SK-N-SH treated with all-trans-retinoic acid at 6 μM for 48 hours (cell line): ENCODE measurements at regions not wholly inside any gene's neighbourhood (a gene's known extent, or its start where the extent isn't known, plus 50 kb on each side); places are given as distances from the start of the nearest gene placed in this dataset.
A peak's percentile ranks its signal among the peaks of the same experiment; 100 is the strongest.

Experiments
- CREB5 ChIP-seq: fragments of 250-450 bp; sonication (Bioruptor Pico); IDR thresholded peaks from 2 replicates; pipeline ENCODE4 v1.5.1; 2020; ENCODE audit warnings: low read depth, mild to moderate bottlenecking, moderate library complexity
- CSDC2 ChIP-seq: fragments of 250-450 bp; sonication (Bioruptor Pico); IDR thresholded peaks from 2 replicates; pipeline ENCODE4 v1.5.0; 2020; ENCODE audit warnings: mild to moderate bottlenecking, moderate library complexity
- ESRRG ChIP-seq: fragments of 250-450 bp; sonication (Bioruptor Pico); IDR thresholded peaks from 2 replicates; pipeline ENCODE4 v1.6.1; 2021; ENCODE audit warnings: mild to moderate bottlenecking
- ISL1 ChIP-seq: fragments of 250-450 bp; sonication (Bioruptor Pico); IDR thresholded peaks from 2 replicates; pipeline ENCODE4 v2.1.2; 2022; ENCODE audit warnings: mild to moderate bottlenecking, moderate library complexity
- OSR1 ChIP-seq: fragments of 250-450 bp; sonication (Bioruptor Pico); IDR thresholded peaks from 2 replicates; pipeline ENCODE4 v1.8.0; 2022; ENCODE audit warnings: moderate library complexity, mild to moderate bottlenecking, inconsistent platforms
- PPARA ChIP-seq: fragments of 250-450 bp; sonication (Bioruptor Pico); IDR thresholded peaks from 2 replicates; pipeline ENCODE4 v1.5.0; 2020; ENCODE audit warnings: mild to moderate bottlenecking, borderline replicate concordance
- RARB ChIP-seq: fragments of 250-450 bp; sonication (Bioruptor Pico); IDR thresholded peaks from 2 replicates; pipeline ENCODE4 v1.8.0; 2021; ENCODE audit warnings: mild to moderate bottlenecking, moderate library complexity
- TSHZ2 ChIP-seq: fragments of 250-450 bp; sonication (Bioruptor Pico); IDR thresholded peaks from 2 replicates; pipeline ENCODE4 v1.5.0; 2020; ENCODE audit warnings: mild to moderate bottlenecking, moderate library complexity
- ZFP3 ChIP-seq: fragments of 250-450 bp; sonication (Bioruptor Pico); IDR thresholded peaks from 2 replicates; pipeline ENCODE4 v1.5.0; 2020; ENCODE audit warnings: mild to moderate bottlenecking, moderate library complexity
- ZFP30 ChIP-seq: fragments of 450-650 bp; formaldehyde crosslinking; IDR thresholded peaks from 2 replicates; pipeline ENCODE4 v1.5.0; 2022; ENCODE audit warnings: mild to moderate bottlenecking, moderate library complexity

- TF ChIP-seq ISL1 (CRISPR knock-in tag) (no peak), PPARA (no peak), ZFP30 (no peak), CSDC2 (CRISPR knock-in tag) (peak; percentile 93), RARB (CRISPR knock-in tag) (peak; percentile 59; the same call in 1 of the 2 replicates), OSR1 (CRISPR knock-in tag) (no peak), CREB5 (CRISPR knock-in tag) (no peak), ZFP3 (CRISPR knock-in tag) (no peak), ESRRG (CRISPR knock-in tag) (no peak), TSHZ2 (CRISPR knock-in tag) (no peak)
Observed at GRCh38 chr5:57677235-57677634, 194.6 kb upstream of the ACTBL2 start.
